Tibial nerve (tissue), 4 donors: ENCODE measurements at regions not wholly inside any gene's neighbourhood (a gene's known extent, or its start where the extent isn't known, plus 50 kb on each side); places are given as distances from the start of the nearest gene placed in this dataset.
"Not testable (repeated sequence)": the region's sequence is repeated elsewhere in the genome, so short reads cannot be mapped to it uniquely, and the experiment has no call there.

ENCODE experiments used
- CTCF ChIP-seq, 5 experiments: fragments of 200-600 bp in 3 of 5; fragments of 450-650 bp in 2 of 5; sonication (generic) in 3 of 5; IDR thresholded peaks; one replicate each; pipeline ENCODE4 v1.5.1; 2016 to 2019; ENCODE audit warnings: antibody characterized with exemption in 5 of 5, mild to moderate bottlenecking in 3 of 5, moderate library complexity in 2 of 5
- EP300 ChIP-seq, 2 donors: sonication (generic); formaldehyde crosslinking; IDR thresholded peaks; one replicate each; pipeline ENCODE4 v1.6.1; 2017; ENCODE audit warnings: antibody characterized with exemption in 2 of 2, mild to moderate bottlenecking in 1 of 2
- POLR2A ChIP-seq, 2 donors: fragments of 450-650 bp; IDR thresholded peaks; one replicate each; pipeline ENCODE4 v1.6.1; 2017; ENCODE audit warnings: antibody characterized with exemption in 2 of 2, mild to moderate bottlenecking in 2 of 2, moderate library complexity in 2 of 2

- TF ChIP-seq CTCF, POLR2A, EP300 (IDR thresholded peaks at IDR 0.05): not testable (repeated sequence)
Observed at GRCh38 chr10:34055410-34055985, 721.0 kb upstream of the NRP1 start.
